NCI-H1694 treated with DMSO at 0.1 percent for 48 hours (cell line): ENCODE measurements at regions not wholly inside any gene's neighbourhood (a gene's known extent, or its start where the extent isn't known, plus 50 kb on each side); places are given as distances from the start of the nearest gene placed in this dataset.
"Not testable (repeated sequence)": the region's sequence is repeated elsewhere in the genome, so short reads cannot be mapped to it uniquely, and the experiment has no call there.

Source experiments
- DNase-seq: peaks from one replicate; lab custom pipeline; 2025; lab: John Stamatoyannopoulos, UW

DNA sequence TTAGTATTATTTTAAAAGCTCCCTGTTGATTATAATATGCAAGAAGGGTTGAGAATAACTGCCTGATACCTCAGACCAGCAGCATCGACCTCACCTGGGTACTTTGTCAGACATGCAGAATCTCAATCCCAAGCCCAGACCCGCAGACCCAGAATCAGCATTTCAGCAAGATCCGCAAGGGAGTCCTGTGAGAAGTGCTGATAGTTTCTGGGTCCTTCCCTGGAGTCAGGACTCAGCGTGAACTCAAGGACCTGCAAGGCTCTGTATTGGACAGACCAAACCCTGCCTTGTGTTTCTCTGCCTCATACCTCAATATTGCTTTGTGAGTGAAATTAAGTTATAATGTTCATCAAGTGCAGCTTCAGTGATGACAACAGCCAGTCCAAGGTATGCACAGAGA is 149.5 kb upstream of the NPY start:
- DNase-seq, result no peak

DNA sequence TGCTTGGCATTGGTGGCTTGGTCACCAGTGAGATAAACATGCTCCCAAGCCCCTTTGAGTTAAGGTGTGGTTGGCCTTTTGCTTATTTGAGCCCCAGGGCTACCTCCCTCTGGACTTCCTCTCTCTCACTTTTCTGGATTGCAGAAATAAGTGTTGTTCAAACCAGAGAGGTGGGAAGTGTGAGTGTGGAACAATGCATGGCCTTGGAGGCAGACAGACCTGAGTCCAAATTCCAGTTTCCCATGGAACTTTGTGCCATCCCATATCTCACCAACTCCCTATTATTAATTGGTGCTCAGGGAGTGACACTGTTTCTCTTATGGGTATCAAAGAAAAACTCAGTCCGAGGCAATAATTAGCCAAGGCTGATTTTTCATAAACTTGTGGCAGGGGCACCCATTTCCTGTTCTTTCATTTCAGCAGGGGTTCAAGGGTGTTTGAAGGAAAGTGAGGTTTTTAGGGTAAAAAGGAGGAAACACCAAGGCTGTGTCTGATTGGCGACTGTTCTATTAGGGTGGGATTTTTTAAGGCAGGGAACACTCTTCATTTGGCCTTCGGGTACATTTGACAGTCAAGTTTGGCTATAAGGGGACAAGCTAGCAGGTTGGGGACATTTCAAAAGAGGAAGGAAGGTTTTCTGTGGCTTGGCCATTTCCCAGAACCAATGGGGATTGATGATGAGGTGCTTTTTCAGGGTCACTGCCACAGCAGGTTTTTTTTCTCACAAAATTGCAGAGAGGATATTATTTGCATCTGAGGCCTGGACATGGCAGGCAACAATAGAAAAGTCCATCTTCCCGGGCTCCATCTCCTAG is 148.8 kb upstream of the NPY start:
- no peak for DNase-seq

DNA sequence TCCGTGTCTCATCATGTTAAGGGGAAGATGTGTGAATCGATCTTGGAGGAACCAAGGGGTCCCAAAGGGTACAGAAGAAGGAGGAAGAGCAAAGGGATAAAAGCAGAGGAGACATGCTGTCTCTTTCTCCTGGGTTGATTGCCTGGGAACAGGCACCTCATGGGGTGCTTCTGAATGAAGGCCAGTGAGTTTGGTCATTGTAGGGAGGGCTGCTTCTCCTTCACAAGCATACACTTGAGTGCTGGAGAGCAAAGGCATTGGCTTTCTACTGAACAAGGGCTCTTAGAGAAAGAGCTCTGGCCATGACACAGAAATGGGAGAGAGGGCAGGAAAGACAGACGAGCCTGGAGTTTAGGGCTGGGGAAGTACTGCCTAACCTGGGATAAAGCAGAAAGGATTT is 146.7 kb upstream of the NPY start:
- DNase-seq, result no peak

DNA sequence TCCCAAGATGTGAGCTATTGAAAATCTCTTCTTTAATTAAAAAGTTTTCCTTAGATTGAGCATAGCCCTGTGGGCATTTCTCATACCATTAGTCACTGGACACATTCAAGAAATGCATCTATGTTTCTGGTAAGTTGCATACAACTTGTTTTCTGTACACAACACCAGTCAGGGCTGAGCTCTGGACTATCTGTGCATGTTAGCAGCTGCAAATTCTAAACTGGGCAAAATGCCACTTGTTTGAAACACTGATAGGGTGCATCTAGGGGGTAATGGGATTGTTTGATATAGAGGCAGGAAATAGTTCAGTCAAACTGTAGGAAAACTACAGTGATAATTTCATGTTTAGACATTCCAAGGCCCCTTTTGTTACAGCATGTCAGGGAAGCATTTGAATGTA is 145.6 kb upstream of the NPY start:
- no peak for DNase-seq

DNA sequence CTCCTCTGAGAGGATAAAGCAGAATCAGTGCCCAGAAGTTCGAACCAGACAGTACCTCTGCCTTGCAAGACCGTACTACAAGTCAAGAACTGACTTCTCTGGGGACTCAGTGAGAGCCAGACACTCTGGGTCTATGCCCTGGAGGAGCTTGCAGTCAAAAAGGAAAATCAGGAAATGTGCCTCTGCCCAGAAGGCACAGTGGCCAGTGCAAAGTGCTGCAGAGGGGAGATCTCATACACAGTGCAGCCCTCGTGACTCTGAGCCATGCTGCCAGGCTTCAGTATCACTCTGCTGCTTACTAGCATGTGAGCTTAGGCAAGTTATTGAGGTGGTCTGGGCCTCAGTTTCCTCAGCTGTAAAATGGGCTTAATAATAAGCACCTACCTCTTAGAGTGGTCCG is 144.0 kb upstream of the NPY start:
- DNase-seq, result no peak

DNA sequence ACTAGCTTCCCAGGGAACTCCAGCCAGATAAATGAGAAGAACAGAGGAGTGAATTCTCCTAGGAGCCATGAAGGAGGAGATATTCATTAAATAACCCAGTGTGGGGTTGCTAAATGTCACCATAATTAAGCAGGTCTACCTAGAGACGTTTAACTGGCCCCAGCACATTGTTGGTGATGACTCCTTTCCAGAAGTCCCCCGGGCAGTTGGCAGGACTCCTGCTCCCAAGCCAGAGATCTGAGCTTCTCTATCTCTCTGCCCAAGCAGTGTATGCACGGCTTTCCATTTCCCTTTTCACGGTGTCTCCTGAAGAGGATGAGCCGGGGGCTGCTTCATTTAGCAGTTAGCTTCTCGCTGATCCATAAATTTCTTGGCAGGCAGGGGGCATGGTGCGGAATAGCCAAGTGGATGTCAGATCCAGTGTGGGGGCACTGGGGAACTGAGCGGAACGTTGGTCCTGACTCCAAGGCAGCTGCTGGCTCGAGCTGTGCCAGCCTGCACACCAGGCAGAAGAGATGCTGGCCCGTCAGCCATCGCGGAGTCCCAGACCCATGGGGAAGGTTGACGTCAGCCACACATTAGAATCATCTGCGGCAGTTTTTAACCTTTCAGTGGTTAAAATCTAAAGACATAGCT is 142.0 kb upstream of the NPY start:
- no peak for DNase-seq

DNA sequence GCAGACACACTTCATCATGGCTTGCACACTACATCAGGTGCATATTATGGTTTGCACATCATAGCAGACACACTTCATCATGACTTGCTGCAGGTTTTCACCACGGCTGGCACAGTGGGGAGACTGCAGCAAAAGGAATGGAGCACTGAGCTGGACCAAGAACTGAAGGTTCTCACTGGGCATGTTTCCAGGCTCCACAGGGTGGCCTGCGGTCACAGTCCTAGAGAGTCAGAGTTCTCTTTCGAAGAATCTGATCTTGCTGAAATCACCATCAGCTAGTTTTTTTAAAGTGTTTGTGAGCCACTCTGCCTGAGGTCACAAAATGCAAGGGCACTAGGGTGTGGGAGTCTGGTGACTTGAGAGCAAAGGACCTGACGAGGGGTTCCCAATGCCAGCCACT is 140.4 kb upstream of the NPY start:
- no peak for DNase-seq

DNA sequence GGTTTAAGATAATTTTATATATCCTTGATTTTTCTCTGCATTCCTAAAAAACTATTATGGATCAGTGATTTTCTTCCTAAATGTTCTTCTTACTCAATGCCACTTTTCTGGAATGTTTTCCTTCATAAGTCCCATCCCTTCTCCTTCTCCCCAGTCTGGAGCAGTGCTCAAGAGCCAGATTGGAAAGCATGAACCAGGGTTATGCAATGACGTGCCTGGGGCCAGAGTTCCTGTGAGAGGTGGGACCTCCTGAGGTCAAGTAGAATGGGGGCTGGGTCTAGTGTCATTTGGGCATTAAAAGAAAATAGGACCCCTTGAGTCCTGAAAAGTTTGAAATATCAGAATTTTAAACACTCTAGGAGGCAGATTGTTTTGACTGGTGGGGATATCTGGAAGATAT is 132.0 kb upstream of the NPY start:
- DNase-seq, result no peak

DNA sequence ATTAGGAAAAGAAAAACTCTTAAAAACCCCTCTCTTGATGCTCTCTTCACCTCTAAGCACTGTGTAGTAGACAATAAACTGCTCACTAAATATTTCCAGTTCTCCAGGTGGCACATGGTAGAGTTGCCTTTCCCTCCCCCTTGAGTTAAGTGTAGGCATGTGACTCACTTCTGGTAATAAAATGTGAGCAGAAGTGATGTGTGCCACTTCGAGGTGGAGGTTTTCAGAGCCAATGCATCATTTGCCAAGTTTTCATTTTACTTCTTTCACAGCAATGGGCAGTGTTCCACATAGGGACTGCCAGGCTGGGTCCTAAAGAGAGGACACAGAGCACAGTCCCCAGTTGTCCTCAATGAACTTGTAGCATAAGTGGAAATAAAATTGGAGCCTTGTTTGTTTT is 131.6 kb upstream of the NPY start:
- DNase-seq, result no peak

DNA sequence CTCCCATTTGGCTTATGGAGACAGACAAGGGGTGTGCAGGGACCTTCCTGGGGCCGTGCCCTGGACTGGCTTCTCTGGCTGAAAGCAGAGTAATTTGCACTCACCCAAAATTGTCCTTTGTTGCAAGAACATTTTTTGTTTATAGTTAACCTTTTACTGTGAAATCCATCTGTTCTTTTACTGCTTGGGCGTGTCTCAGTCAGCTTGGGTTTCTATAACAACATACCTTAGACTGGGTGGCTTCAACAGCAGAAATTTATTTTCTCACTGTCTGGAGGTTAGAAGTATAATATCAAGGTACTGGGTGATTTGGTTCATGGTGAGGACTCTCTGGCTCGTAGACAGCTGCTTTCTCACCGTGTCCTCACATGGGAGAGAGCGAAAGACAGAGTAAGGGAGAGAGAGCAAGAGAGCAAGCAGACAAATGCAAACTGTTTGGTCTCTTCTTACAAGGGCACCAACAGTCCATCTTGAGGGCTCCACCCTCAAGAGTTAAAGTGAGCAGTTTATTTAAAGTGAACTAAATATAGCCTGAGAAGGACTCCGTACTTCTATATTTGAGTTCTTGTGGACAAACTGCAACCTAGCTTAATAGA is 131.0 kb upstream of the NPY start:
- no peak for DNase-seq

DNA sequence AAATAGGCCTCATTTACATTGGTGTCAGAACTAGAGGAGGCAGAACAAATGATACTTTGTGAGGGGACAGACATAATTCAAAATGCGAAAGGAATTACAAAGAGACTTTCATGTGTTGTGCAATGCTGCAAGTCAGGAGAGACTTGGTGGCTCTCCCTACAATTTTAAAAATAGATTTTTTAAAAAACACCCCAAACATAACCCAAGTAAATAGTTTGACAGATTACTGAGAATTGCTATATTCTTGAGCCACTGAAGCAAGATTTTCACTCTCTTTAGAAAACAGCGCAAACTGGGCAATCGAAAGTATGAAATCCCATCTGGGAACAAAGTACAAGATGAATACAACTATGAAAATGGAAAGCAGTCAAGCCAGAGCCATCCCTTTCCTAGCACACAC is 126.3 kb upstream of the NPY start:
- DNase-seq, result no peak

DNA sequence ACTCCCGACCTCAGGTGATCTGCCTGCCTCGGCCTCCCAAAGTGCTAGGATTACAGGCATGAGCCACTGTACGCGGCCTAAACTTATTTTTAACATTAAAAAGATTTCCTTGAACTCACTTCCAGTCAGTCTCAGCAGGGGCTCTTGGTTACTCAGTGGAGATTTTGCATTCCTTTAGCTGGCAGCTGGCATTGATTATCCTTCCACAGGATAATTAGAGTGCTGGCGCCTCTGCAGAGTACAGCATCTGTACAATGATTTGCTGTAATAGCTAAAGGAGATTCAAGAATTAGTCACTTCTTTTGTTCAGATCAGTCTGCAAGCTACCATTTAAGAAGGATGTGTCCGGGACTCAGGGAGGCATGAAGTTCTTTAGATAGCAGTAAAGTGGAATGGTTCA is 125.0 kb upstream of the NPY start:
- no peak for DNase-seq

DNA sequence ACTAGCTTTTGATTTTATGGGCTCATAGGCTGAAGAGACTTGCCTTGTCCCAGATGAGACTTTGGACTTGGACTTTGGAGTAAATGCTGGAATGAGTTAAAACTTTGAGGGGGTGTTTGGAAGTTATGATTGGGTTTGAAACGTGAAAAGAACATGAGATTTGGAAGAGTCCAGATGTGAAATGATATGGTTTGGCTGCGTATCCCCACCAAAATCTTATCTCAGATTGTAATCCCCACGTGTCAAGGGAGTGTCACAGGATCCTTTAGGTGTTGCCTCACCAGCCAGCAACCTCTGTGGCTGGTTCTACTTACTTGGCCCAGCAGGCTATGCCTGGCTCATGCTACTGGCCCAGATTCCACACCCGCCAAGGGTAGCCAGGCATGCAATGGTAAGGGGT is 119.6 kb upstream of the NPY start:
- no peak for DNase-seq

DNA sequence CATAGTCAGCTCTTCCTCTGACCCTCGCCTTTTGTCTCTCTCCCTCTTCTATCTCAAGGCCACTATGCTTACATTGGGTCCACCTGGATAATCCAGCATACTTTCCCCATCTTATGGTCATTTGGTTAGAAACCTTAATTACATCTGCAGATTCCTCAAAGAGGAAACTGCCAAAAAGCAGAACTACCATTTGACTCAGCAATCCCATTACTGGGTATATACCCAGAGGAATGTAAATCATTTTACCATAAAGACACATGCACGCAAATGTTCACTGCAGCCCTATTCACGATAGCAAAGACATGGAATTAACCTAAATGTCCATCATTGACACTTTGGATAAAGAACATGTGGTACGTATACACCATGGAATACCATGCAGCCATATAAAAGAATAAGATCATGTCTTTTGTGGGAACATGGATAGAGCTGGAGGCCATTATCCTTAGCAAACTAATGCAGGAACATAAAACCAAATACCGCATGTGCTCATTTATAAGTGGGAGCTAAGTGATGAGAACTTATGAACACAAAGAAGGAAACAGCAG is 114.8 kb upstream of the NPY start:
- DNase-seq, result no peak

DNA sequence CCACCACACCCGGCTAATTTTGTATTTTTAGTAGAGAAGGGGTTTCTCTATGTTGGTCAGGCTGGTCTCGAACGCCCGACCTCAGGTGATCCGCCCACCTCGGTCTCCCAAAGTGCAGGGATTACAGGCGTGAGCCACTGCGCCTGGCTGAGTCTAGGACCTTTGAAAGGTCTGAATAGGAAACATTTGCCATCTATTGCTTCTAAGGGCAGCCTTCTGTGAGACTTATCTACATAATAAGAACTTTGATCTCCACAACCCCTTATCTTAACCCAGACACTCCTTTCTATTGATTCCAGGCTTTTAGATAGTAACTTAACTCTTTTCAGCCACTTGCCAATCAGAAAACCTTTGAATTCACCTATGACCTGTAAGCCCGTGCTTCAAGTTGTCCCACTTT is 112.0 kb upstream of the NPY start:
- DNase-seq, result not testable (repeated sequence)

DNA sequence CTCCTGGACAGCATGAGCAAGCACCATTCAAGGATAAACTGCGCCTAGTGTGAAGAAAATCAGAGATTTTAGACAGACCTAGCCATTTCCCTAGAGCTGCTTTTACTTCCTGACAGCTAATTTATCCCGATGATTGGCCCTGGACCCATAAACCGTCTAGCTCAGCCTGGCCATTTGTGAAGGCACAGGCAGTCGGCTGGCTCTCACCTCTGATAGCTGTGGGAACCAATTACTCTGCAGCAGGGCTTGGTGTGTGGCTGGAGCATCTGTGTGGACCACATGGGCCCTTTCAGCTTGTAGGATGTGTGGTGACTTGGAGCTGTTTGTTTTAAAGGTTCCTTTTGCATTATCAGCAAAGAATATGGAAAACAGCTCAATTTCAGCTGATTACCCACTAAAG is 111.1 kb upstream of the NPY start:
- no peak for DNase-seq

DNA sequence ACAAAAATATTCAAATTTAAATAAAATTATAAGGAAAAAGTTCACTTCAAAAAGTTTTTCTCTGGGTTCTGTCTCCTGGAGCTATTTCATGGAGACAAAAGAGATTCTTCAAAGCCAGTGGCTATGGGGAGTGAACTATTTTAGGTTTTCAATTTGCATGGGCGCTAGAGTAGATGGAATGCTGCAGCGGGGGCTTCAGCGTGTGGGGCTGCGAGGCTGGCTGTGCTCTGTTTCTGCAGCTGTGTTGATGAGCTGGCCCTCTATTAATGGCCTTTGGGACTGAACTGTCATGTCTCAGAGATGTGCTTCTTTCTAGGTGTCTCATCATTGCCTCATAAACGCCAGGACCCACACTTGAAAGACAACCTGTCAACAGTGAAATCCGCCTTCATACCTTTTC is 108.4 kb upstream of the NPY start:
- DNase-seq, result no peak

DNA sequence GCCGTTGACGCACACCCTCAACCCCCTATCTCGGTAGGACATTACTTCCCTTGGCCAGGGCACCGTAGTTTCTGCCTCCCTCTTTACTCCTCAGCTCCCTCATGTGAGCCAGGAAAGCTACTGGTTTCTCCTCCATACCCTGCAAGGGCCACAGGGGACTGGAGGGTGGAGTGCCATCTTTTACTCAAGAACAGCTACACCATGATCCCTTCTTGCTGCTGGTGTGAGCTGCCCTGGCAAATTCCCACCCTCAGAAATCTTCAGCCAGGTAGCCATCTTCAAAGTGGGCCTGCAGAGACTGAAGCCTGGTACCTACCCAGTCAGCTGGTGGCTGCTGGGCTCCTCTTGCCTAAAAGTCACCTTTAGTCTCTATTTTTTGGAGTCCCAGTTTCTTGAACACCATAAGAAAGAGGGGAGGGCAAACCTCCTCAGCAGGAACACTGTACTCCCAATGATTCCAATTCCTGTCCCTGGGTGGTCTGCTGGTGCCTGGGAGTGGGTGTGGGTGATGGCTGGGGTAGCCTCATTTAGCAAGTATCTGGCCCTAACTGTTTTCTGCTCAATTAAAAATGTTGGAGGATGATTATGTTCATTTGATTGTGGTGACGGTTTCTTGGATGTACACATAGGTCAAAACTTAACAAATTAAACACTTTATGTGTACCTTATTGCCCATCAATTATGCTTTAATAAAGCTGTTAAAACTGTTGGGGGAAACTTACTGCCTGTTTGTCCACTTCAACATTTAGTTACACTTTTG is 105.0 kb upstream of the NPY start:
- DNase-seq, result no peak

DNA sequence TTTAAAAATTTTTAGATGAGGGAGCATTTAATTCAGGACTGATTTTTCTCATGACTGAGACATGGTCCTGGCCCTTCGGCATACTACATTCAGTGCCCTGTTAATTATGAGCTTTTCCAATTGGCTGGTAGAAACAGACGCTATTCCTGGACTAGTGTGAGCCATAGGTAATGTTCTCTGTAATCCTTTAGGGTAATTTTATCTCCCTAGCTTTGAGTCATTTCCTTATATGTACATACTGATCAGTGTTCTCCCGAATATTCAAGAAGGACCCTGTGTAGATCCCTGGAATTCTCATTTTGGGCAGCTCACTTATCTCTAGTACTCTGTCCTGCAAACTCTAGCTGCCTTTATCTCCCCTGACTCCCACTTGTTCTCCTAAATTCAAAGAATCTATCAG is 92.6 kb upstream of the NPY start:
- DNase-seq, result no peak

DNA sequence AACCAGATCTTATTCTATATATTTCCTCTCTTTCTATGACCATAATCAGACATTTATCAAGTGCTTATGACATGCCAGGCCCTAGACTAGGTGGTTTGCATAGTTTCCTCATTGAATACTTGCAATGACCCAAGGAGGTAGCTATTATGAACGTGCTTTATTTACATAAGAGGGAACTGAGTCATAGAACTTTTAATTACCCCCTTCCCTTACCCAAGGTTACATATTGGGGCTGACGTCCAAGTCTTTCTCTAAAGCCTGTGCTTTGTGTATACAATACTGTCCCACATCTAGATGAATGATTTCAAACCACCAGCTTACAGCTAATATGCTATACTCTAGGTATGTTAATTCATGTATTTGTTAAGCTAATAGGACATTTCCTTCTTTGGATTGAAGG is 91.9 kb upstream of the NPY start:
- DNase-seq, result no peak

DNA sequence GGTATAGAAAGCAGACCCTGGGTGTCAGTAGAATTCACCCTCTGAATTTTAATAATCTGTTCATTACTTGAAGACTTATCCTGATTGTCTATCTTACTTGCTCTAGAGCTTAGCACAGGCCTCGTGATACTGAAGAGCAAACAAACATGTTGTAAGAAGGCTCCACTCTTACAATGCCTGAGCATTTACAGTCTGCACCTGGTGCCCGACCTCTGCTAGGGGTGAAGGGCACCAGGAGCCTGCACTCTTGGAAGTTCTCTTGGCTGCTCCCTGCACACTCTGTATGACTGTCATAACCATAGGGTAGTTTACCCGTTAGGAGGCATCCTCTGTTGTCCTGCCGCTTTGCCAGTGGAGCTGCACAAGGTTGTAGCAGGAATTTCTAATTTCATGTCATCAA is 91.3 kb upstream of the NPY start:
- DNase-seq, result no peak

DNA sequence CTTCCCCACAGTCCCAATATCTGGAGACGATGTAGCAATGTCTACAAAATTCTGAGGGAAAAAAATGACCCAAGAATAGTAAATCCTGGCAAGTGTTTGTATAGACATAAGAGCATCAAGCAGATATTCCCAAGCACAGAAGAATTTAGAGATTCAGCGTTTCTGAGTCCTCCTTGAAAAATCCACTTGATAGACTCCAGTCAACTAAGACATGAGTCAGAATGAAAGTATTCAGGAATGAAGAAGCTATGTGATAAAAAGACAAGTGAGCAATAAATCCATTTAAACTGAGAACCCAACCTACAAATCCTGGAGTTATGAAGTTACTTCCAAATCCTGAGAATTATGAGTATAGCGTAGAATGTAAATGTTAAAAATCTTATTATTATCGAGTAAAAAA is 86.1 kb upstream of the NPY start:
- DNase-seq, result no peak

DNA sequence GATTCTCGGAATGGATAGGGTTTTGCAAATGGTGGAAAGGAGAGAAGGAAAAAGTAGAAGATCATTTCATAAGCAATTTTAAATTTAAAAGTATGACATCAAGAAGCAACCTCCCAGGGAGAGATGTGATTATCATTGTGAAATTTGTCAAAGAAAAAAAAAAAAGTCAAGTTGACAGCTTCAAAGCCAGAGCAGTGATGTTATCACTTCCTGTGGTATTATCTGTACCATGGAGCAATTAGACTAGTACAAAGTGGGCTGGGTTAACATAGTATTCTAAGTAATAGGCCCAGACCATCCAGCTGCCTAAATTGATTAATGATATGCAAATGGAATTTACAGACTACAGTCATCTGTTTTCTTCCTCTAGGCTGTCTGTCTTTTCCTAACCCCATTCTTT is 84.0 kb upstream of the NPY start:
- no peak for DNase-seq
